HG02973 (cell line): ENCODE measurements at regions not wholly inside any gene's neighbourhood (a gene's known extent, or its start where the extent isn't known, plus 50 kb on each side); places are given as distances from the start of the nearest gene placed in this dataset.
"Not testable (repeated sequence)": the region's sequence is repeated elsewhere in the genome, so short reads cannot be mapped to it uniquely, and the experiment has no call there.

Experiments used
- ATAC-seq: cut with Tn5 transposase; IDR thresholded peaks from one replicate; pipeline ENCODE4 v1.9.1; 2021; ENCODE audit warnings: moderate library complexity; ENCODE audit not compliant: unreplicated experiment

- ATAC-seq = no peak
These were observed 853.1 kb downstream of the REEP3 start for GRCh38 chr10:64374346-64374745.

GRCh38 chr10:64376167-64376566 lies 855.0 kb downstream of the REEP3 start:
- ATAC-seq = no peak

- no peak for ATAC-seq
These were observed 858.7 kb downstream of the REEP3 start for GRCh38 chr10:64379898-64380297.

GRCh38 chr10:64385355-64385754 lies 864.2 kb downstream of the REEP3 start:
- no peak for ATAC-seq

- ATAC-seq = no peak
These were observed 873.5 kb downstream of the REEP3 start for GRCh38 chr10:64394744-64395143.

GRCh38 chr10:64396105-64396708 lies 875.0 kb downstream of the REEP3 start:
- ATAC-seq = no peak

GRCh38 chr10:64397125-64397524 lies 875.9 kb downstream of the REEP3 start:
- ATAC-seq = no peak

GRCh38 chr10:64408391-64409183 lies 887.4 kb downstream of the REEP3 start:
- ATAC-seq = no peak

- ATAC-seq = no peak
These were observed 888.1 kb downstream of the REEP3 start for GRCh38 chr10:64409349-64409748.

- ATAC-seq = no peak
These were observed 894.8 kb downstream of the REEP3 start for GRCh38 chr10:64416011-64416410.

- ATAC-seq = no peak
These were observed 898.3 kb downstream of the REEP3 start for GRCh38 chr10:64419461-64419860.

GRCh38 chr10:64426745-64427144 lies 905.5 kb downstream of the REEP3 start:
- no peak for ATAC-seq

GRCh38 chr10:64430690-64431323 lies 909.6 kb downstream of the REEP3 start:
- ATAC-seq = no peak

- not testable (repeated sequence) for ATAC-seq
These were observed 920.7 kb downstream of the REEP3 start for GRCh38 chr10:64441872-64442271.

GRCh38 chr10:64444163-64444562 lies 923.0 kb downstream of the REEP3 start:
- no peak for ATAC-seq

- no peak for ATAC-seq
These were observed 923.4 kb downstream of the REEP3 start for GRCh38 chr10:64444564-64444963.

GRCh38 chr10:64449603-64450002 lies 928.4 kb downstream of the REEP3 start:
- ATAC-seq = no peak

- ATAC-seq = no peak
These were observed 929.1 kb downstream of the REEP3 start for GRCh38 chr10:64450312-64450711.

- no peak for ATAC-seq
These were observed 933.8 kb downstream of the REEP3 start for GRCh38 chr10:64454962-64455361.

- ATAC-seq = no peak
These were observed 937.1 kb downstream of the REEP3 start for GRCh38 chr10:64458306-64458705.

GRCh38 chr10:64463406-64463805 lies 942.2 kb downstream of the REEP3 start:
- no peak for ATAC-seq

- ATAC-seq = no peak
These were observed 944.5 kb downstream of the REEP3 start for GRCh38 chr10:64465653-64466052.
